ENCODE measurements at regions not wholly inside any gene's neighbourhood (a gene's known extent, or its start where the extent isn't known, plus 50 kb on each side); places are given as distances from the start of the nearest gene placed in this dataset.

- intact Hi-C loops (cut with DNase I): no loop called here
- Histone ChIP-seq H3K4me1 (replicated peaks in 1 of 2) (no peaks in the 10 kb centered on the region), H3K4me3 (no peak overlapping the region), H3K36me3 (replicated peaks in 1 of 2) (no peaks in the 10 kb centered on the region), H3K9me3 (replicated peaks in 1 of 3) (no peaks in the 10 kb centered on the region), H3K27me3 (no peaks in the 10 kb centered on the region), H3K27ac (no peak overlapping the region)
- TF ChIP-seq CTCF (IDR thresholded peaks at IDR 0.05): no peak
- no peak for TF ChIP-seq POLR2A (IDR thresholded peaks at IDR 0.05)
- DNase-seq: no peak
- 49 to 69% (median 55%) methylated on average over 1 of the region's 1 CpG for WGBS, 4 donors
These were observed 169.1 kb upstream of the SEMA6D start for GRCh38 chr15:47548231-47548630.

DNA sequence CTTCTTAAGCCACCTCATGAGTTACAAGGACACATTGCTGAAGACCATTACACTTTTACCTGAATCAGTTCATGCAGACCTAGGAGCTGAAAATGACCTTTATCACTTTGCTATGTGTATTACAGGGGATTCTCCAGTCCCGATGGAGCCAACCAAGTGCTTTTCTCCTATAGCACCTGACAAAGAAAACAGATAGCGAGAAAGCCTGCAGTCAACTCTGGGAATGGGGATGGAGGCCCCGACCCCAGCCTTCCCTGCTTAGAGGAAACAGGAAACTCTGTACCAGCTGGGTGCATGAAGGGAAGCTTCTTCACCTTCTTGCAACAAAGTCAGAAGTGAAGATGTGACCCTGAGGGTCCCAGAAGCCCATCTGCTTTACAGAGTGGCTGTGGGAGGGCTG, 168.3 kb upstream of the SEMA6D start:
- Histone ChIP-seq H3K9me3 (replicated peaks in 1 of 3) (no peaks in the 10 kb centered on the region), H3K27ac (no peak overlapping the region), H3K36me3 (replicated peaks in 1 of 2) (no peaks in the 10 kb centered on the region), H3K4me3 (no peak overlapping the region), H3K4me1 (replicated peaks in 1 of 2) (no peaks in the 10 kb centered on the region), H3K27me3 (no peaks in the 10 kb centered on the region)
- DNase-seq: no peak
- intact Hi-C loops (cut with DNase I): no loop called here
- TF ChIP-seq POLR2A (IDR thresholded peaks at IDR 0.05) (no peak), CTCF (IDR thresholded peaks at IDR 0.05) (no peak)
- 66 to 84% (median 74%) methylated on average over 3 of the region's 3 CpGs for WGBS, 4 donors

DNA sequence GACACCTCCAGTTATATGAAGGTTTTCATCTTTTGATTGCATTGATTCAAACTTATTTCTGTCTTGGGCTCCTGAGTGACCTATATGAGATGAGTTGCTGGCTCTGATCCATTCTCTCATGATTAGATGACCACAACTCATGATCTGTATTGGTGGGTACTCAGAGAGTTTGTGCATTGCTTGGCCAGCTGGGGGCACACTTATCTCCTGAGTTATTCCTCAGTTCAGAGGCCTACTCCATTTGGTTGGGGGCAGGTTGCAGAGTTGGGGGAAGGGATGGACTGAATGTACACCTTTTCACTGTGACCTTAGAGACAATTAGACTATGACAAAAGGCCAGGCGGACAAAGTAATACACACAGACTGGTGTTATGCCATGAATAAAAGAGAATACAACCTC, 166.2 kb upstream of the SEMA6D start:
- Histone ChIP-seq H3K27ac (no peak overlapping the region), H3K4me3 (no peak overlapping the region), H3K27me3 (no peaks in the 10 kb centered on the region), H3K4me1 (replicated peaks in 1 of 2) (no peaks in the 10 kb centered on the region), H3K9me3 (replicated peaks in 1 of 3) (no peaks in the 10 kb centered on the region), H3K36me3 (replicated peaks in 1 of 2) (no peaks in the 10 kb centered on the region)
- WGBS, 4 donors: 89 to 100% (median 98%) methylated on average over 1 of the region's 1 CpG
- TF ChIP-seq POLR2A (IDR thresholded peaks at IDR 0.05): no peak
- no peak for TF ChIP-seq CTCF (IDR thresholded peaks at IDR 0.05)
- no peak for DNase-seq
- intact Hi-C loops (cut with DNase I): no loop called here

DNA sequence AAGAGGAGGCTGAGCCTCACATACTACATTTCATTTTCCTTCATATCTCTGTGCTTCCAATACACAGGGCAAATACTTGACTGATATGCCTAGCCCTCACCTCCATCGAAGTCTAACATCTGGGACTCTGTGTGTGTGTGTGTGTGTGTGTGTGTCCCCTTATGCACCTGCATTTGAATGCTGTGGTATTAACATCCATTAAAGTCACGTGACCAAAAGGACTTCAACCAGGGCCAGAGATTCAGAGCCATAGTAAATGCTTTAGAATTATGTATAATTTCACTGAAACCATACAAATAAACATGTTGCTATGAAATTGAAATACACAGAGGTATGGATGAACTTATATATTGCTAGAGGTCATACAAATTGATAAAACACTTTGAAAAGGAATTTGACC, 165.8 kb upstream of the SEMA6D start:
- WGBS, 4 donors: 80 to 92% (median 89%) methylated on average over 2 of the region's 2 CpGs
- H3K9me3 ChIP-seq (replicated peaks in 1 of 3): no peaks in the 10 kb centered on the region
- no peak overlapping the region for H3K4me3 ChIP-seq
- no peaks in the 10 kb centered on the region for H3K4me1 ChIP-seq (replicated peaks in 1 of 2)
- intact Hi-C loops (cut with DNase I): no loop called here
- no peaks in the 10 kb centered on the region for H3K36me3 ChIP-seq (replicated peaks in 1 of 2)
- H3K27me3 ChIP-seq: no peaks in the 10 kb centered on the region
- H3K27ac ChIP-seq: no peak overlapping the region
- TF ChIP-seq CTCF (IDR thresholded peaks at IDR 0.05) (no peak), POLR2A (IDR thresholded peaks at IDR 0.05) (no peak)
- DNase-seq: no peak

All from adrenal gland (tissue), 9 donors.